HepG2 (cell line): ENCODE measurements at regions not wholly inside any gene's neighbourhood (a gene's known extent, or its start where the extent isn't known, plus 50 kb on each side); places are given as distances from the start of the nearest gene placed in this dataset.

Experiments used
- ATAC-seq: fragments of 200-7000 bp; cut with Tn5 transposase; 3 replicates; pipeline ENCODE4 v1.9.1; 2020; ENCODE audit warnings: mild to moderate bottlenecking, moderate library complexity
- BruUV-seq: library from RNA; stranded (reverse); fragments of 400-500 nt; replicated peaks from 2 replicates; lab custom pipeline; 2021; lab: Mats Ljungman, UMichigan
- CTCF ChIA-PET: fragments of 300-600 bp; formaldehyde crosslinking; extraction: SDS; loops from one replicate; lab custom pipeline; 2021; ENCODE audit warnings: low total read pairs, inconsistent platforms, low intra/inter-chr PET ratio; lab: Yijun Ruan, JAX
- POLR2A ChIA-PET: fragments of 350-600 bp; sonication (Branson Sonifier 250); formaldehyde crosslinking; loops from one replicate; lab custom pipeline; 2020; ENCODE audit warnings: antibody characterized with exemption, inconsistent platforms; lab: Yijun Ruan, JAX
- DNase-seq: peaks from one replicate; pipeline ENCODE4 v3.0.0-alpha.2; 2015; ENCODE audit warnings: low spot score
- FAIRE-seq: peaks from 3 replicates; lab custom pipeline; 2011; peaks lifted over from hg19 to GRCh38; lab: Jason Lieb, UNC
- H2AFZ ChIP-seq: one replicate; pipeline ENCODE4 v1.6.1; 2011; ENCODE audit warnings: low read length, inconsistent platforms
- H3K27ac ChIP-seq: fragments of 300-600 bp; 3 replicates; pipeline ENCODE4 v1.8.0; 2011; ENCODE audit warnings: mixed run types, mild to moderate bottlenecking, mixed read lengths, low read length, inconsistent platforms; ENCODE audit not compliant: insufficient read depth; ENCODE audit errors: extremely low read length
- H3K27me3 ChIP-seq, 2 experiments: fragments of 200-600 bp in 1 of 2; 2 replicates in 1 of 2; 3 replicates in 1 of 2; pipeline versions ENCODE4 v1.6.0 to v1.8.0; 2011; ENCODE audit warnings: low read length in 2 of 2, mild to moderate bottlenecking in 2 of 2, moderate library complexity in 2 of 2, inconsistent platforms in 1 of 2; ENCODE audit not compliant: insufficient read depth in 2 of 2, control insufficient read depth in 1 of 2
- H3K36me3 ChIP-seq, 2 experiments: fragments of 200-600 bp in 1 of 2; replicated peaks in 1 of 2; 2 replicates in 1 of 2; 3 replicates in 1 of 2; pipeline versions ENCODE4 v1.5.1 to v1.8.0; 2011; ENCODE audit warnings: low read length in 2 of 2, inconsistent platforms in 1 of 2; ENCODE audit not compliant: insufficient read depth in 2 of 2, control insufficient read depth in 1 of 2
- H3K4me1 ChIP-seq: 2 replicates; pipeline ENCODE4 v1.5.1; 2012; ENCODE audit warnings: low read length, inconsistent platforms; ENCODE audit not compliant: insufficient read depth
- H3K4me2 ChIP-seq: 2 replicates; pipeline ENCODE4 v1.6.0; 2011; ENCODE audit warnings: low read depth, low read length, inconsistent platforms
- H3K4me3 ChIP-seq, 3 experiments: fragments of 200-600 bp in 1 of 3; sonication (generic), shearing (Covaris generic) in 1 of 3; replicated peaks in 1 of 3; 2 replicates each; pipeline ENCODE4 v1.5.1; 2011 to 2016; ENCODE audit warnings: low read length in 3 of 3, inconsistent platforms in 2 of 3, low read depth in 2 of 3, mild to moderate bottlenecking in 2 of 3, control low read depth in 1 of 3, mixed read lengths in 1 of 3; ENCODE audit not compliant: insufficient read depth in 1 of 3
- H3K79me2 ChIP-seq: one replicate; pipeline ENCODE4 v1.6.1; 2011; ENCODE audit warnings: low read length, inconsistent platforms; ENCODE audit not compliant: insufficient read depth
- H3K9ac ChIP-seq: 2 replicates; pipeline ENCODE4 v1.6.0; 2011; ENCODE audit warnings: mild to moderate bottlenecking, low read depth, low read length, inconsistent platforms; ENCODE audit not compliant: insufficient read depth
- H3K9me3 ChIP-seq: 2 replicates; pipeline ENCODE4 v1.5.1; 2012; ENCODE audit warnings: mild to moderate bottlenecking, low read length
- H4K20me1 ChIP-seq: 2 replicates; pipeline ENCODE4 v1.6.0; 2011; ENCODE audit warnings: inconsistent platforms, mild to moderate bottlenecking, low read length, moderate library complexity; ENCODE audit not compliant: insufficient read depth
- EZH2 ChIP-seq: conservative IDR thresholded peaks from 2 replicates; pipeline ENCODE4 v1.6.1; 2012; ENCODE audit warnings: mild to moderate bottlenecking, low read depth, low read length, moderate library complexity
- GZF1 ChIP-seq: sonication (generic); formaldehyde crosslinking; IDR thresholded peaks from 2 replicates; pipeline ENCODE4 v1.5.1; 2020; ENCODE audit warnings: mild to moderate bottlenecking, missing genetic modification reagents
- RNF2 ChIP-seq: fragments of 450-650 bp; conservative IDR thresholded peaks from 2 replicates; pipeline ENCODE4 v1.6.1; 2016; ENCODE audit warnings: low read depth
- SMC3 ChIP-seq: IDR thresholded peaks from 2 replicates; pipeline ENCODE4 v1.6.1; 2011; ENCODE audit warnings: low read length, improper control_type of control experiment
- THYN1 ChIP-seq: sonication (generic); formaldehyde crosslinking; IDR thresholded peaks from 2 replicates; pipeline ENCODE4 v1.8.1; 2023; ENCODE audit warnings: low read depth, mild to moderate bottlenecking, moderate library complexity, missing genetic modification reagents, borderline replicate concordance
- ZNF430 ChIP-seq: sonication (generic); formaldehyde crosslinking; IDR thresholded peaks from 2 replicates; pipeline ENCODE4 v1.9.0; 2021; ENCODE audit warnings: mild to moderate bottlenecking, missing genetic modification reagents
- ZNF547 ChIP-seq: sonication (generic); formaldehyde crosslinking; IDR thresholded peaks from 2 replicates; pipeline ENCODE4 v1.5.1; 2020; ENCODE audit warnings: mild to moderate bottlenecking, missing genetic modification reagents
- WGBS: methylation state at CpG from one replicate; pipeline ENCODE4 v1.1.6; 2017; ENCODE audit warnings: low lambda C conversion rate; 5-methylcytosine and 5-hydroxymethylcytosine counted together
- in situ Hi-C: cut with HindIII; loops from 2 replicates; pipeline ENCODE4 v1.10.0; 2017; ENCODE audit warnings: low pct_unique_long_range_greater_than_20kb; ENCODE audit not compliant: extremely low pct_ligation_motif_present
- intact Hi-C: fragments of 100-400 bp; cut with micrococcal nuclease; formaldehyde crosslinking; loops from one replicate; pipeline ENCODE4 v1.10.0; 2022; ENCODE audit not compliant: unreplicated experiment
- TF ChIP-seq, protein P1 (sequence below): sonication (generic); formaldehyde crosslinking; IDR thresholded peaks from 2 replicates; pipeline ENCODE4 v1.4.0; 2020; ENCODE audit warnings: mild to moderate bottlenecking, low read depth, missing genetic modification reagents

DNA sequence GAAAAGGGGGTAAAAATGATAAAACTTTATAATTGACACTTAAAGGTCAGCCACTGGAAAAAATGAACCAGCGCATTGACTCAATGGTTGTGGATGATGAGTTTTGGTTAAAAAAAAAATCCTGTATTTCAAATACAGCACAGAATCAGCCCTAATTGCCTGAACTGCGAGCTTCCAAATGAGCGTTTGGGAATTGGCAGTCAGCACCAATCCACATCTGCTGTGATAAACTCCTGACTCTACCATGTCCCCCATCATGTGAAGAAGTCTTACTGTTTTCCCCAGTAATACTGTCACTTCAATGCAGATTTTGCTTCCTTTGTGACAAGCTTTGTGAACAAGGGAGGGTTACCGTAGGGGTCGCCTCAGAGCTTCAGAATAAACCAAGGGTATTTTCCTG, 235.4 kb downstream of the EBLN2 start:
- Histone ChIP-seq H3K4me1 (no peaks in the 10 kb centered on the region), H3K9me3 (no peaks in the 10 kb centered on the region), H3K4me2 (no peak overlapping the region), H4K20me1 (no peaks in the 10 kb centered on the region), H3K79me2 (no peaks in the 10 kb centered on the region), H3K9ac (no peak overlapping the region), H3K36me3 (no peaks in the 10 kb centered on the region), H3K27me3 (no peaks in the 10 kb centered on the region), H3K27ac (no peak overlapping the region), H2AFZ (no peak overlapping the region), H3K4me3 (no peak overlapping the region)
- TF ChIP-seq, protein P1, sequence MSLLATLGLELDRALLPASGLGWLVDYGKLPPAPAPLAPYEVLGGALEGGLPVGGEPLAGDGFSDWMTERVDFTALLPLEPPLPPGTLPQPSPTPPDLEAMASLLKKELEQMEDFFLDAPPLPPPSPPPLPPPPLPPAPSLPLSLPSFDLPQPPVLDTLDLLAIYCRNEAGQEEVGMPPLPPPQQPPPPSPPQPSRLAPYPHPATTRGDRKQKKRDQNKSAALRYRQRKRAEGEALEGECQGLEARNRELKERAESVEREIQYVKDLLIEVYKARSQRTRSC (CRISPR knock-in tag) = no peak
- TF ChIP-seq EZH2 (no peak), ZNF430 (CRISPR knock-in tag) (no peak), THYN1 (CRISPR knock-in tag) (no peak), ZNF547 (no peak), SMC3 (no peak), RNF2 (no peak), GZF1 (CRISPR knock-in tag) (no peak)
- ATAC-seq = no peak
- ChIA-PET POLR2A (no interaction called here), CTCF (no interaction called here)
- BruUV-seq = no TSS peak
- FAIRE-seq = no peak
- DNase-seq = no peak
- WGBS = 77% methylated on average over 5 of the region's 5 CpGs
- intact Hi-C loops (no loop called here), in situ Hi-C loops (no loop called here)
